K562 (cell line): ENCODE measurements at regions not wholly inside any gene's neighbourhood (a gene's known extent, or its start where the extent isn't known, plus 50 kb on each side); places are given as distances from the start of the nearest gene placed in this dataset.
"Not testable (repeated sequence)": the region's sequence is repeated elsewhere in the genome, so short reads cannot be mapped to it uniquely, and the experiment has no call there.

Source experiments
- ATAC-seq: fragments of 200-7000 bp; cut with Tn5 transposase; 3 replicates; pipeline ENCODE4 v1.9.1; 2020; ENCODE audit warnings: moderate library complexity
- BruUV-seq: library from RNA; stranded (reverse); fragments of 400-500 nt; replicated peaks from 2 replicates; lab custom pipeline; 2021; lab: Mats Ljungman, UMichigan
- CTCF ChIA-PET: fragments of 300-600 bp; formaldehyde crosslinking; extraction: SDS; loops from one replicate; lab custom pipeline; 2021; ENCODE audit warnings: low intra/inter-chr PET ratio; lab: Yijun Ruan, JAX
- POLR2A ChIA-PET: fragments of 300-600, 350-650 bp; sonication (Branson Sonifier 250); formaldehyde crosslinking; extraction: SDS; loops from one replicate; lab custom pipeline; 2021; ENCODE audit warnings: antibody characterized with exemption, inconsistent platforms; lab: Yijun Ruan, JAX
- DNase-seq, 4 experiments: peaks; one replicate each; pipeline versions ENCODE4 v3.0.0 to v3.0.0-alpha.2; 2011 to 2018; ENCODE audit warnings: low spot score in 3 of 4, mixed read lengths in 3 of 4; ENCODE audit errors: extremely low read depth in 1 of 4
- FAIRE-seq: peaks from 2 replicates; lab custom pipeline; 2011; peaks lifted over from hg19 to GRCh38; lab: Jason Lieb, UNC
- H2AFZ ChIP-seq: 2 replicates; pipeline ENCODE4 v1.6.0; 2011; ENCODE audit warnings: low read depth, low read length, control low read depth, inconsistent platforms
- H3K27ac ChIP-seq: fragments of 200-600 bp; 3 replicates; pipeline ENCODE4 v1.8.0; 2011; ENCODE audit warnings: low read depth, mild to moderate bottlenecking, control low read depth, inconsistent platforms, low read length, moderate library complexity, mixed read lengths; ENCODE audit errors: extremely low read depth
- H3K27me3 ChIP-seq, 2 experiments: fragments of 300-600 bp in 1 of 2; 2 replicates in 1 of 2; 3 replicates in 1 of 2; pipeline versions ENCODE4 v1.6.0 to v1.8.0; 2011; ENCODE audit warnings: inconsistent platforms in 2 of 2, low read length in 2 of 2, mild to moderate bottlenecking in 1 of 2, mixed read lengths in 1 of 2, moderate library complexity in 1 of 2; ENCODE audit not compliant: control insufficient read depth in 2 of 2, insufficient read depth in 2 of 2
- H3K36me3 ChIP-seq: fragments of 300-600 bp; 3 replicates; pipeline ENCODE4 v1.8.0; 2011; ENCODE audit warnings: mild to moderate bottlenecking, low read length, inconsistent platforms; ENCODE audit not compliant: control insufficient read depth, insufficient read depth
- H3K4me1 ChIP-seq, 2 experiments: fragments of 200-600 bp in 1 of 2; replicated peaks in 1 of 2; 2 replicates in 1 of 2; 3 replicates in 1 of 2; pipeline versions ENCODE4 v1.5.1 to v1.8.0; 2011; ENCODE audit warnings: inconsistent platforms in 2 of 2, low read length in 2 of 2, mild to moderate bottlenecking in 1 of 2, mixed read lengths in 1 of 2, moderate library complexity in 1 of 2; ENCODE audit not compliant: control insufficient read depth in 2 of 2, insufficient read depth in 2 of 2
- H3K4me2 ChIP-seq: 2 replicates; pipeline ENCODE4 v1.6.1; 2011; ENCODE audit warnings: low read length, control low read depth, inconsistent platforms, mixed read lengths; ENCODE audit not compliant: insufficient read depth
- H3K4me3 ChIP-seq: fragments of 200-600 bp; sonication (generic), shearing (Covaris generic); 2 replicates; pipeline ENCODE4 v1.5.1; 2016; ENCODE audit warnings: control low read depth, inconsistent platforms
- H3K79me2 ChIP-seq: fragments of 200-600 bp; 3 replicates; pipeline ENCODE4 v1.8.0; 2011; ENCODE audit warnings: low read length, inconsistent platforms; ENCODE audit not compliant: control insufficient read depth, insufficient read depth
- H3K9ac ChIP-seq, 2 experiments: 2 replicates each; pipeline versions ENCODE4 v1.6.0 to v1.6.1; 2011; ENCODE audit warnings: low read depth in 2 of 2, low read length in 2 of 2, control low read depth in 1 of 2, inconsistent platforms in 1 of 2, mild to moderate bottlenecking in 1 of 2, mixed read lengths in 1 of 2; ENCODE audit not compliant: insufficient read depth in 1 of 2
- H3K9me1 ChIP-seq: one replicate; pipeline ENCODE4 v1.6.0; 2011; ENCODE audit warnings: inconsistent platforms, mild to moderate bottlenecking, low read length, moderate library complexity; ENCODE audit not compliant: control insufficient read depth, insufficient read depth
- H3K9me3 ChIP-seq: replicated peaks from 2 replicates; pipeline ENCODE4 v1.5.1; 2011; ENCODE audit warnings: low read depth, low read length, inconsistent platforms; ENCODE audit not compliant: control insufficient read depth, insufficient read depth
- H4K20me1 ChIP-seq: replicated peaks from 2 replicates; pipeline ENCODE4 v1.6.1; 2011; ENCODE audit warnings: low read length, inconsistent platforms, mixed read lengths; ENCODE audit not compliant: control insufficient read depth, insufficient read depth
- BCLAF1 ChIP-seq, 2 experiments: fragments of 450-650 bp in 1 of 2; IDR thresholded peaks; 2 replicates each; pipeline ENCODE4 v1.6.1; 2011 to 2017; ENCODE audit warnings: low read depth in 2 of 2, antibody characterized with exemption in 1 of 2, borderline replicate concordance in 1 of 2, low read length in 1 of 2, mild to moderate bottlenecking in 1 of 2, mixed read lengths in 1 of 2; ENCODE audit not compliant: control insufficient read depth in 1 of 2
- E2F1 ChIP-seq: sonication (generic); formaldehyde crosslinking; IDR thresholded peaks from 2 replicates; pipeline ENCODE4 v1.8.1; 2023; ENCODE audit warnings: mild to moderate bottlenecking, missing genetic modification reagents, moderate library complexity
- MNT ChIP-seq, 2 experiments: fragments of 450-650 bp; conservative IDR thresholded peaks; 2 replicates each; pipeline ENCODE4 v1.6.1; 2017; ENCODE audit warnings: mild to moderate bottlenecking in 2 of 2, moderate library complexity in 2 of 2
- NRF1 ChIP-seq, 2 experiments: fragments of 450-650 bp; IDR thresholded peaks in 1 of 2; conservative IDR thresholded peaks in 1 of 2; 2 replicates each; pipeline ENCODE4 v1.6.1; 2014; ENCODE audit warnings: mild to moderate bottlenecking in 2 of 2
- SPI1 ChIP-seq: IDR thresholded peaks from 2 replicates; pipeline ENCODE4 v1.6.1; 2011; ENCODE audit warnings: low read depth, low read length, control low read depth, borderline replicate concordance
- WGBS: fragments of 100-300 bp; shearing (Covaris generic); methylation state at CpG from one replicate; pipeline ENCODE4 v1.1.6; 2016; ENCODE audit warnings: low coverage, mixed read lengths; ENCODE audit not compliant: insufficient coverage; ENCODE audit errors: missing lambda C conversion rate; 5-methylcytosine and 5-hydroxymethylcytosine counted together
- in situ Hi-C: fragments of 300-500 bp; cut with MboI; formaldehyde crosslinking; loops from 4 replicates; pipeline ENCODE4 v1.15.0; 2018; ENCODE audit warnings: inconsistent platforms, mixed read lengths
- intact Hi-C: fragments of 100-400 bp; cut with micrococcal nuclease; formaldehyde crosslinking; loops from 2 replicates; pipeline ENCODE4 v1.14.2; 2022

GRCh38 chr20:29447517-29448484 is 1809.7 kb upstream of the DEFB115 start:
- H3K4me3 ChIP-seq, H3K9ac ChIP-seq, H3K9me1 ChIP-seq, POLR2A ChIA-PET, H3K79me2 ChIP-seq, ATAC-seq, in situ Hi-C loops, H3K9me3 ChIP-seq, H2AFZ ChIP-seq, H3K27me3 ChIP-seq, H3K4me1 ChIP-seq, H4K20me1 ChIP-seq, BruUV-seq, H3K27ac ChIP-seq, DNase-seq, H3K4me2 ChIP-seq, H3K36me3 ChIP-seq, FAIRE-seq, CTCF ChIA-PET, intact Hi-C loops: not testable (repeated sequence)
- WGBS: 23% methylated on average over 14 of the region's 52 CpGs
- TF ChIP-seq NRF1 (conservative IDR thresholded peaks at IDR 0.05 in 1 of 2, IDR thresholded peaks at IDR 0.05 in 1 of 2): peak; percentile 27 to 43; a peak in 2 of 4 replicates

GRCh38 chr20:29448806-29449470 is 1808.5 kb upstream of the DEFB115 start:
- WGBS: 14% methylated on average over 11 of the region's 23 CpGs
- H3K4me1 ChIP-seq: no peaks in the 10 kb centered on the region; a peak in 2 of 5 replicates
- DNase-seq (no peak), FAIRE-seq (no peak), ATAC-seq (no peak)
- H3K9me3 ChIP-seq: no peaks in the 10 kb centered on the region
- H3K79me2 ChIP-seq: no peaks in the 10 kb centered on the region
- CTCF ChIA-PET: no interaction called here
- no peaks in the 10 kb centered on the region; a peak in 1 of 5 replicates for H3K27me3 ChIP-seq
- H3K36me3 ChIP-seq: no peaks in the 10 kb centered on the region
- H3K9me1 ChIP-seq: no peaks in the 10 kb centered on the region
- no peak overlapping the region for H3K4me2 ChIP-seq
- intact Hi-C loops (no loop called here), in situ Hi-C loops (no loop called here)
- H3K27ac ChIP-seq: no peak overlapping the region
- POLR2A ChIA-PET: no interaction called here
- H2AFZ ChIP-seq: no peak overlapping the region
- H3K4me3 ChIP-seq: no peak overlapping the region
- no peaks in the 10 kb centered on the region for H4K20me1 ChIP-seq
- BruUV-seq: no TSS peak
- H3K9ac ChIP-seq: no peak overlapping the region
- TF ChIP-seq SPI1 (no peak), MNT (conservative IDR thresholded peaks at IDR 0.05) (no peak), BCLAF1 (IDR thresholded peaks at IDR 0.05; ENCODE audit: borderline replicate concordance in 1 of 2, control insufficient read depth in 1 of 2, low read depth in 2 of 2, low read length in 1 of 2) (no peak), E2F1 (CRISPR knock-in tag) (no peak)
